Trophoblast cell (in vitro differentiated cells and primary cell): ENCODE measurements at regions not wholly inside any gene's neighbourhood (a gene's known extent, or its start where the extent isn't known, plus 50 kb on each side); places are given as distances from the start of the nearest gene placed in this dataset.

ENCODE experiments used
- DNase-seq, 2 donors: peaks; one replicate each; pipeline ENCODE4 v3.0.0-alpha.2; 2016
- H2AFZ ChIP-seq: 2 replicates; pipeline ENCODE4 v1.6.1; 2013; ENCODE audit warnings: low read length, moderate library complexity, mild to moderate bottlenecking; ENCODE audit not compliant: insufficient read depth, poor library complexity
- H2AK5ac ChIP-seq: 2 replicates; pipeline ENCODE4 v1.6.1; 2013; ENCODE audit warnings: mild to moderate bottlenecking, low read length
- H2BK120ac ChIP-seq: 2 replicates; pipeline ENCODE4 v1.6.1; 2013; ENCODE audit warnings: low read length, mild to moderate bottlenecking, moderate library complexity; ENCODE audit not compliant: insufficient read depth, poor library complexity
- H2BK12ac ChIP-seq: 2 replicates; pipeline ENCODE4 v1.6.1; 2013; ENCODE audit warnings: mild to moderate bottlenecking, low read length, moderate library complexity
- H2BK5ac ChIP-seq: 2 replicates; pipeline ENCODE4 v1.6.1; 2013; ENCODE audit warnings: low read length, low read depth, moderate library complexity, mild to moderate bottlenecking; ENCODE audit not compliant: poor library complexity
- H3K14ac ChIP-seq: 2 replicates; pipeline ENCODE4 v1.6.1; 2013; ENCODE audit warnings: mild to moderate bottlenecking, low read length
- H3K18ac ChIP-seq: 2 replicates; pipeline ENCODE4 v1.6.1; 2013; ENCODE audit warnings: mild to moderate bottlenecking, low read length
- H3K23ac ChIP-seq: 2 replicates; pipeline ENCODE4 v1.6.1; 2013; ENCODE audit warnings: low read length
- H3K27ac ChIP-seq: 2 replicates; pipeline ENCODE4 v1.5.1; 2013; ENCODE audit warnings: low read depth, mild to moderate bottlenecking, inconsistent platforms, low read length, moderate library complexity
- H3K27me3 ChIP-seq: 2 replicates; pipeline ENCODE4 v1.6.1; 2013; ENCODE audit warnings: inconsistent platforms, mild to moderate bottlenecking, low read length, moderate library complexity; ENCODE audit not compliant: insufficient read depth
- H3K36me3 ChIP-seq, 2 experiments: 1 replicate in 1 of 2; 2 replicates in 1 of 2; pipeline ENCODE4 v1.6.1; 2013; ENCODE audit warnings: low read length in 2 of 2, mild to moderate bottlenecking in 2 of 2, moderate library complexity in 1 of 2; ENCODE audit not compliant: insufficient read depth in 2 of 2, control insufficient read depth in 1 of 2
- H3K4ac ChIP-seq: 2 replicates; pipeline ENCODE4 v1.6.1; 2013; ENCODE audit warnings: low read depth, mild to moderate bottlenecking, low read length, moderate library complexity
- H3K4me1 ChIP-seq, 2 experiments: 1 replicate in 1 of 2; 2 replicates in 1 of 2; pipeline ENCODE4 v1.6.1; 2013; ENCODE audit warnings: low read length in 2 of 2, mild to moderate bottlenecking in 2 of 2, moderate library complexity in 1 of 2; ENCODE audit not compliant: insufficient read depth in 2 of 2, control insufficient read depth in 1 of 2
- H3K4me2 ChIP-seq: 2 replicates; pipeline ENCODE4 v1.6.1; 2013; ENCODE audit warnings: inconsistent platforms, mild to moderate bottlenecking, low read length, moderate library complexity
- H3K4me3 ChIP-seq: 2 replicates; pipeline ENCODE4 v1.5.1; 2013; ENCODE audit warnings: mild to moderate bottlenecking, low read depth, low read length, inconsistent platforms
- H3K79me1 ChIP-seq: one replicate; pipeline ENCODE4 v1.6.1; 2013; ENCODE audit warnings: low read length
- H3K79me2 ChIP-seq: 2 replicates; pipeline ENCODE4 v1.6.1; 2013; ENCODE audit warnings: low read length, mild to moderate bottlenecking; ENCODE audit not compliant: control insufficient read depth, insufficient read depth, poor library complexity
- H3K9ac ChIP-seq: 2 replicates; pipeline ENCODE4 v1.6.1; 2013; ENCODE audit warnings: mild to moderate bottlenecking, low read length
- H3K9me3 ChIP-seq: 2 replicates; pipeline ENCODE4 v1.6.1; 2013; ENCODE audit warnings: low read depth, mild to moderate bottlenecking, control low read depth, inconsistent platforms, low read length; ENCODE audit not compliant: insufficient read depth
- H4K12ac ChIP-seq: 2 replicates; pipeline ENCODE4 v1.6.1; 2013; ENCODE audit warnings: low read depth, mild to moderate bottlenecking, low read length, moderate library complexity
- H4K8ac ChIP-seq: 2 replicates; pipeline ENCODE4 v1.6.1; 2013; ENCODE audit warnings: low read depth, mild to moderate bottlenecking, low read length, moderate library complexity
- H4K91ac ChIP-seq: one replicate; pipeline ENCODE4 v1.6.1; 2013; ENCODE audit warnings: low read depth, mild to moderate bottlenecking, low read length, moderate library complexity
- WGBS: extraction: QIAGEN DNeasy Blood & Tissue Kit; methylation state at CpG from one replicate; pipeline ENCODE4 v1.1.7; 2013; ENCODE audit warnings: missing lambda C conversion rate; ENCODE audit not compliant: insufficient read length, insufficient coverage; ENCODE audit errors: extremely low coverage; 5-methylcytosine and 5-hydroxymethylcytosine counted together

GRCh38 chr7:110307776-110308175 is 783.2 kb upstream of the LRRN3 start:
- WGBS = 100% methylated on average over 1 of the region's 1 CpG
- peaks cover 1 to 2% of the 10 kb centered on the region in 2 experiments for H3K4me1 ChIP-seq
- H4K91ac ChIP-seq = no peak overlapping the region
- H4K8ac ChIP-seq = no peak overlapping the region
- no peak overlapping the region for H3K14ac ChIP-seq
- no peak for DNase-seq
- H2BK120ac ChIP-seq = no peak overlapping the region
- H2AFZ ChIP-seq = no peak overlapping the region
- no peaks in the 10 kb centered on the region for H3K79me1 ChIP-seq
- no peak overlapping the region for H3K4me3 ChIP-seq
- no peaks in the 10 kb centered on the region for H3K9me3 ChIP-seq
- H2AK5ac ChIP-seq = no peak overlapping the region
- no peak overlapping the region for H3K4ac ChIP-seq
- no peak overlapping the region for H3K4me2 ChIP-seq
- no peaks in the 10 kb centered on the region for H3K27me3 ChIP-seq
- no peak overlapping the region for H2BK5ac ChIP-seq
- H3K27ac ChIP-seq = no peak overlapping the region
- no peak overlapping the region for H3K23ac ChIP-seq
- no peak overlapping the region for H2BK12ac ChIP-seq
- no peaks in the 10 kb centered on the region for H3K79me2 ChIP-seq
- no peaks in the 10 kb centered on the region for H3K36me3 ChIP-seq
- no peak overlapping the region for H3K18ac ChIP-seq
- H4K12ac ChIP-seq = no peak overlapping the region
- no peak overlapping the region for H3K9ac ChIP-seq

GRCh38 chr7:110308791-110309190 is 782.1 kb upstream of the LRRN3 start:
- no peaks in the 10 kb centered on the region for H3K79me2 ChIP-seq
- H4K91ac ChIP-seq = no peak overlapping the region
- no peak overlapping the region for H3K27ac ChIP-seq
- H2BK120ac ChIP-seq = no peak overlapping the region
- no peaks in the 10 kb centered on the region for H3K27me3 ChIP-seq
- no peak overlapping the region for H3K14ac ChIP-seq
- no peak overlapping the region for H2BK5ac ChIP-seq
- H3K18ac ChIP-seq = no peak overlapping the region
- no peak overlapping the region for H4K12ac ChIP-seq
- no peak overlapping the region for H2BK12ac ChIP-seq
- no peak overlapping the region for H4K8ac ChIP-seq
- H3K9me3 ChIP-seq = no peaks in the 10 kb centered on the region
- H2AFZ ChIP-seq = no peak overlapping the region
- peaks cover 1 to 2% of the 10 kb centered on the region in 2 experiments for H3K4me1 ChIP-seq
- H3K9ac ChIP-seq = no peak overlapping the region
- no peak overlapping the region for H2AK5ac ChIP-seq
- H3K4me3 ChIP-seq = no peak overlapping the region
- no peak overlapping the region for H3K23ac ChIP-seq
- no peak overlapping the region for H3K4me2 ChIP-seq
- H3K36me3 ChIP-seq = no peaks in the 10 kb centered on the region
- DNase-seq = no peak
- no peak overlapping the region for H3K4ac ChIP-seq
- H3K79me1 ChIP-seq = no peaks in the 10 kb centered on the region
- WGBS = no CpG with 5 or more reads among the region's 5 CpGs

- no peak overlapping the region for H2BK12ac ChIP-seq
- H2BK120ac ChIP-seq = no peak overlapping the region
- DNase-seq = peak in 1 of 2 donors; percentile 14
- H3K36me3 ChIP-seq = no peaks in the 10 kb centered on the region
- H3K9me3 ChIP-seq = no peaks in the 10 kb centered on the region
- H3K79me2 ChIP-seq = no peaks in the 10 kb centered on the region
- H3K14ac ChIP-seq = no peak overlapping the region
- no peaks in the 10 kb centered on the region for H3K79me1 ChIP-seq
- H4K8ac ChIP-seq = no peak overlapping the region
- no peak overlapping the region for H3K9ac ChIP-seq
- no peak overlapping the region for H4K12ac ChIP-seq
- H4K91ac ChIP-seq = no peak overlapping the region
- no peak overlapping the region for H3K27ac ChIP-seq
- no peak overlapping the region for H3K4me3 ChIP-seq
- no peak overlapping the region for H2BK5ac ChIP-seq
- H2AFZ ChIP-seq = no peak overlapping the region
- no peak overlapping the region for H2AK5ac ChIP-seq
- H3K4me2 ChIP-seq = no peak overlapping the region
- no peak overlapping the region for H3K18ac ChIP-seq
- H3K27me3 ChIP-seq = no peaks in the 10 kb centered on the region
- H3K23ac ChIP-seq = no peak overlapping the region
- H3K4ac ChIP-seq = no peak overlapping the region
- peaks cover 1 to 2% of the 10 kb centered on the region in 2 experiments for H3K4me1 ChIP-seq
Observed at GRCh38 chr7:110309941-110310340, 781.0 kb upstream of the LRRN3 start.

GRCh38 chr7:110311556-110311955 is 779.4 kb upstream of the LRRN3 start:
- H4K12ac ChIP-seq = no peak overlapping the region
- H3K79me2 ChIP-seq = no peaks in the 10 kb centered on the region
- H3K14ac ChIP-seq = no peak overlapping the region
- H2BK5ac ChIP-seq = no peak overlapping the region
- H3K23ac ChIP-seq = no peak overlapping the region
- no peaks in the 10 kb centered on the region for H3K36me3 ChIP-seq
- no peak overlapping the region for H3K9ac ChIP-seq
- H3K27ac ChIP-seq = no peak overlapping the region
- WGBS = no CpG with 5 or more reads among the region's 3 CpGs
- no peak overlapping the region for H2BK120ac ChIP-seq
- peaks cover 1 to 2% of the 10 kb centered on the region in 2 experiments for H3K4me1 ChIP-seq
- H3K4me2 ChIP-seq = no peak overlapping the region
- no peak overlapping the region for H2AK5ac ChIP-seq
- H3K4me3 ChIP-seq = no peak overlapping the region
- H3K9me3 ChIP-seq = no peaks in the 10 kb centered on the region
- no peak overlapping the region for H4K91ac ChIP-seq
- H3K27me3 ChIP-seq = no peaks in the 10 kb centered on the region
- H3K79me1 ChIP-seq = no peaks in the 10 kb centered on the region
- no peak overlapping the region for H3K18ac ChIP-seq
- no peak overlapping the region for H2AFZ ChIP-seq
- DNase-seq = peak in 1 of 2 donors; percentile 3
- no peak overlapping the region for H2BK12ac ChIP-seq
- no peak overlapping the region for H4K8ac ChIP-seq
- H3K4ac ChIP-seq = no peak overlapping the region
